ENCODE measurements at regions not wholly inside any gene's neighbourhood (a gene's known extent, or its start where the extent isn't known, plus 50 kb on each side); places are given as distances from the start of the nearest gene placed in this dataset.

- intact Hi-C loops (cut with micrococcal nuclease), result no loop called here
- Histone ChIP-seq H3K36me3 (no peaks in the 10 kb centered on the region), H3K9me3 (replicated peaks) (no peaks in the 10 kb centered on the region), H3K27me3 (ENCODE audit: low read depth) (no peaks in the 10 kb centered on the region), H3K4me3 (no peak overlapping the region), H3K27ac (replicated peaks) (peak overlapping the region; percentile 43), H3K4me1 (peaks cover 31% of the 10 kb centered on the region)
- no peak for DNase-seq
- TF ChIP-seq CTCF (IDR thresholded peaks at IDR 0.05; ENCODE audit: borderline replicate concordance), result no peak
Measured at GRCh38 chr3:72154391-72155335, 369.7 kb upstream of the PROK2 start.

GRCh38 chr3:72153477-72154314 is 368.7 kb upstream of the PROK2 start:
- Histone ChIP-seq H3K27me3 (ENCODE audit: low read depth) (no peaks in the 10 kb centered on the region), H3K4me1 (peaks cover 31% of the 10 kb centered on the region), H3K9me3 (replicated peaks) (no peaks in the 10 kb centered on the region), H3K36me3 (no peaks in the 10 kb centered on the region), H3K4me3 (no peak overlapping the region), H3K27ac (replicated peaks) (no peak overlapping the region)
- DNase-seq, result no peak
- intact Hi-C loops (cut with micrococcal nuclease), result no loop called here
- no peak for TF ChIP-seq CTCF (IDR thresholded peaks at IDR 0.05; ENCODE audit: borderline replicate concordance)

- Histone ChIP-seq H3K4me1 (peaks cover 31% of the 10 kb centered on the region), H3K4me3 (peak overlapping the region; percentile 53), H3K9me3 (replicated peaks) (no peaks in the 10 kb centered on the region), H3K27ac (replicated peaks) (peak overlapping the region; percentile 60), H3K36me3 (no peaks in the 10 kb centered on the region), H3K27me3 (ENCODE audit: low read depth) (no peaks in the 10 kb centered on the region)
- no peak for TF ChIP-seq CTCF (IDR thresholded peaks at IDR 0.05; ENCODE audit: borderline replicate concordance)
- DNase-seq, result peak; percentile 75
- intact Hi-C loops (cut with micrococcal nuclease), result no loop called here
Measured at GRCh38 chr3:72152551-72153476, 367.9 kb upstream of the PROK2 start.

GRCh38 chr3:72151465-72152238 is 366.7 kb upstream of the PROK2 start:
- no peak for DNase-seq
- H3K9me3 ChIP-seq (replicated peaks), result no peaks in the 10 kb centered on the region
- no peaks in the 10 kb centered on the region for H3K36me3 ChIP-seq
- H3K27ac ChIP-seq (replicated peaks), result no peak overlapping the region
- intact Hi-C loops (cut with micrococcal nuclease), result no loop called here
- no peak overlapping the region for H3K4me3 ChIP-seq
- no peak for TF ChIP-seq CTCF (IDR thresholded peaks at IDR 0.05; ENCODE audit: borderline replicate concordance)
- H3K27me3 ChIP-seq (ENCODE audit: low read depth), result no peaks in the 10 kb centered on the region
- H3K4me1 ChIP-seq, result peaks cover 31% of the 10 kb centered on the region
